ENCODE measurements at regions not wholly inside any gene's neighbourhood (a gene's known extent, or its start where the extent isn't known, plus 50 kb on each side); places are given as distances from the start of the nearest gene placed in this dataset.

- no peak for DNase-seq (ENCODE audit: low spot score)
- Histone ChIP-seq H3K36me3 (replicated peaks; ENCODE audit: insufficient read depth, low read depth) (no peaks in the 10 kb centered on the region), H2AFZ (no peak overlapping the region), H3K79me2 (no peaks in the 10 kb centered on the region), H3K4me1 (ENCODE audit: insufficient read depth) (no peaks in the 10 kb centered on the region), H3K4me3 (no peak overlapping the region), H3K4me2 (no peak overlapping the region), H3K27ac (no peak overlapping the region), H3K27me3 (no peaks in the 10 kb centered on the region), H3K9me2 (replicated peaks; ENCODE audit: insufficient read depth) (no peaks in the 10 kb centered on the region), H4K20me1 (ENCODE audit: insufficient read depth, poor library complexity, severe bottlenecking) (no peaks in the 10 kb centered on the region), H3K9me3 (ENCODE audit: low read depth) (no peaks in the 10 kb centered on the region)
- 0% methylated on average over 1 of the region's 1 CpG for WGBS (ENCODE audit: low lambda C conversion rate, missing lambda C conversion rate)
- TF ChIP-seq CTCF (IDR thresholded peaks at IDR 0.05; ENCODE audit: poor library complexity): no peak
- no peak for TF ChIP-seq EZH2phosphoT487 (IDR thresholded peaks at IDR 0.05; ENCODE audit: low read depth, severe bottlenecking, unreplicated experiment)
- TF ChIP-seq EZH2 (IDR thresholded peaks at IDR 0.05; ENCODE audit: borderline replicate concordance): no peak
Measured at GRCh38 chr6:84579404-84579803, 185.0 kb downstream of the TBX18 start.

- no peak overlapping the region for H3K4me3 ChIP-seq
- no peak overlapping the region for H3K4me2 ChIP-seq
- TF ChIP-seq EZH2 (IDR thresholded peaks at IDR 0.05; ENCODE audit: borderline replicate concordance): no peak
- TF ChIP-seq EZH2phosphoT487 (IDR thresholded peaks at IDR 0.05; ENCODE audit: low read depth, severe bottlenecking, unreplicated experiment): no peak
- TF ChIP-seq CTCF (IDR thresholded peaks at IDR 0.05; ENCODE audit: poor library complexity): no peak
- H3K4me1 ChIP-seq (ENCODE audit: insufficient read depth): no peaks in the 10 kb centered on the region
- H4K20me1 ChIP-seq (ENCODE audit: insufficient read depth, poor library complexity, severe bottlenecking): no peaks in the 10 kb centered on the region
- no peaks in the 10 kb centered on the region for H3K79me2 ChIP-seq
- H3K27ac ChIP-seq: no peak overlapping the region
- H3K9me3 ChIP-seq (ENCODE audit: low read depth): no peaks in the 10 kb centered on the region
- no peaks in the 10 kb centered on the region for H3K36me3 ChIP-seq (replicated peaks; ENCODE audit: insufficient read depth, low read depth)
- no peak overlapping the region for H2AFZ ChIP-seq
- H3K9me2 ChIP-seq (replicated peaks; ENCODE audit: insufficient read depth): no peaks in the 10 kb centered on the region
- H3K27me3 ChIP-seq: no peaks in the 10 kb centered on the region
- no peak for DNase-seq (ENCODE audit: low spot score)
Measured at GRCh38 chr6:84576029-84576428, 188.4 kb downstream of the TBX18 start.

- Histone ChIP-seq H2AFZ (no peak overlapping the region), H3K27ac (no peak overlapping the region), H4K20me1 (ENCODE audit: insufficient read depth, poor library complexity, severe bottlenecking) (no peaks in the 10 kb centered on the region), H3K4me2 (no peak overlapping the region), H3K79me2 (no peaks in the 10 kb centered on the region), H3K9me2 (replicated peaks; ENCODE audit: insufficient read depth) (no peaks in the 10 kb centered on the region), H3K27me3 (no peaks in the 10 kb centered on the region), H3K36me3 (replicated peaks; ENCODE audit: insufficient read depth, low read depth) (no peaks in the 10 kb centered on the region), H3K9me3 (ENCODE audit: low read depth) (no peaks in the 10 kb centered on the region), H3K4me1 (ENCODE audit: insufficient read depth) (no peaks in the 10 kb centered on the region), H3K4me3 (no peak overlapping the region)
- TF ChIP-seq EZH2 (IDR thresholded peaks at IDR 0.05; ENCODE audit: borderline replicate concordance): no peak
- 29% methylated on average over 1 of the region's 1 CpG for WGBS (ENCODE audit: low lambda C conversion rate, missing lambda C conversion rate)
- DNase-seq (ENCODE audit: low spot score): no peak
Measured at GRCh38 chr6:84575264-84575663, 189.1 kb downstream of the TBX18 start.

GRCh38 chr6:84569882-84570281 lies 194.5 kb downstream of the TBX18 start:
- H3K9me3 ChIP-seq (ENCODE audit: low read depth): no peaks in the 10 kb centered on the region
- TF ChIP-seq CTCF (IDR thresholded peaks at IDR 0.05; ENCODE audit: poor library complexity) (no peak), EZH2phosphoT487 (IDR thresholded peaks at IDR 0.05; ENCODE audit: low read depth, severe bottlenecking, unreplicated experiment) (no peak), EZH2 (IDR thresholded peaks at IDR 0.05; ENCODE audit: borderline replicate concordance) (no peak)
- no peaks in the 10 kb centered on the region for H3K4me1 ChIP-seq (ENCODE audit: insufficient read depth)
- no peaks in the 10 kb centered on the region for H3K27me3 ChIP-seq
- no peak overlapping the region for H2AFZ ChIP-seq
- no peak overlapping the region for H3K4me3 ChIP-seq
- no peak for DNase-seq (ENCODE audit: low spot score)
- H4K20me1 ChIP-seq (ENCODE audit: insufficient read depth, poor library complexity, severe bottlenecking): no peaks in the 10 kb centered on the region
- no peaks in the 10 kb centered on the region for H3K79me2 ChIP-seq
- no peak overlapping the region for H3K4me2 ChIP-seq
- no peak overlapping the region for H3K27ac ChIP-seq
- H3K9me2 ChIP-seq (replicated peaks; ENCODE audit: insufficient read depth): no peaks in the 10 kb centered on the region
- H3K36me3 ChIP-seq (replicated peaks; ENCODE audit: insufficient read depth, low read depth): no peaks in the 10 kb centered on the region

All from hepatocyte (in vitro differentiated cells).